DOHH2 (cell line): ENCODE measurements at regions not wholly inside any gene's neighbourhood (a gene's known extent, or its start where the extent isn't known, plus 50 kb on each side); places are given as distances from the start of the nearest gene placed in this dataset.

ENCODE experiments used
- H3F3A ChIP-seq: fragments of 200-600 bp; sonication (generic), shearing (Covaris generic); 2 replicates; pipeline ENCODE4 v1.6.0; 2016; ENCODE audit warnings: antibody characterized with exemption, mild to moderate bottlenecking; ENCODE audit not compliant: control insufficient read depth, insufficient read depth
- H3K27ac ChIP-seq: fragments of 200-600 bp; sonication (generic); 2 replicates; pipeline ENCODE4 v1.5.1; 2014; ENCODE audit warnings: low read depth, mild to moderate bottlenecking, low read length, moderate library complexity
- H3K27me3 ChIP-seq: fragments of 200-600 bp; sonication (generic); 2 replicates; pipeline ENCODE4 v1.6.1; 2014; ENCODE audit warnings: mild to moderate bottlenecking, low read length, mixed read lengths; ENCODE audit not compliant: control insufficient read depth
- H3K36me3 ChIP-seq: fragments of 200-600 bp; sonication (generic); 2 replicates; pipeline ENCODE4 v1.6.1; 2014; ENCODE audit warnings: mild to moderate bottlenecking, low read length, moderate library complexity, mixed read lengths; ENCODE audit not compliant: control insufficient read depth
- H3K4me1 ChIP-seq: fragments of 200-600 bp; sonication (generic); 2 replicates; pipeline ENCODE4 v1.6.1; 2014; ENCODE audit warnings: mild to moderate bottlenecking, low read length, mixed read lengths; ENCODE audit not compliant: control insufficient read depth
- H3K4me2 ChIP-seq: fragments of 200-600 bp; sonication (generic); 2 replicates; pipeline ENCODE4 v1.6.0; 2014; ENCODE audit warnings: mild to moderate bottlenecking, low read length, moderate library complexity
- H3K4me3 ChIP-seq: fragments of 200-600 bp; sonication (generic); 2 replicates; pipeline ENCODE4 v1.5.1; 2014; ENCODE audit warnings: mild to moderate bottlenecking, low read length, mixed read lengths
- H3K79me2 ChIP-seq: fragments of 200-600 bp; sonication (generic); 2 replicates; pipeline ENCODE4 v1.6.1; 2014; ENCODE audit warnings: mild to moderate bottlenecking, low read length, mixed read lengths; ENCODE audit not compliant: control insufficient read depth
- H3K9me2 ChIP-seq: fragments of 200-600 bp; sonication (generic); replicated peaks from 2 replicates; pipeline ENCODE4 v1.6.1; 2014; ENCODE audit warnings: mild to moderate bottlenecking, low read length, mixed read lengths; ENCODE audit not compliant: control insufficient read depth
- H3K9me3 ChIP-seq: fragments of 200-600 bp; sonication (generic); 2 replicates; pipeline ENCODE4 v1.6.1; 2014; ENCODE audit warnings: antibody characterized with exemption, low read length, mixed read lengths; ENCODE audit not compliant: control insufficient read depth, insufficient read depth
- H4K20me1 ChIP-seq: fragments of 200-600 bp; sonication (generic); 2 replicates; pipeline ENCODE4 v1.6.0; 2014; ENCODE audit warnings: low read depth, mild to moderate bottlenecking, antibody characterized with exemption, low read length, moderate library complexity; ENCODE audit not compliant: control insufficient read depth, insufficient read depth
- CTCF ChIP-seq: fragments of 200-600 bp; sonication (generic); IDR thresholded peaks from one replicate; pipeline ENCODE4 v1.5.1; 2014; ENCODE audit warnings: antibody characterized with exemption, mild to moderate bottlenecking, low read depth, low read length; ENCODE audit not compliant: poor library complexity, severe bottlenecking
- EZH2phosphoT487 ChIP-seq: fragments of 200-600 bp; sonication (generic); IDR thresholded peaks from 2 replicates; pipeline ENCODE4 v1.6.1; 2017; ENCODE audit warnings: borderline replicate concordance, mild to moderate bottlenecking, antibody characterized with exemption, low read length, moderate library complexity, mixed read lengths

- no peak overlapping the region for H3K4me2 ChIP-seq
- H3K4me3 ChIP-seq: no peak overlapping the region
Measured at GRCh38 chr7:47183862-47184590, 397.9 kb downstream of the TNS3 start.

GRCh38 chr7:47181746-47182361, 400.1 kb downstream of the TNS3 start:
- Histone ChIP-seq H3K27me3 (peaks cover 5% of the 10 kb centered on the region; the same call in 1 of the 2 replicates), H3K4me1 (peaks cover 28% of the 10 kb centered on the region), H3K79me2 (no peaks in the 10 kb centered on the region), H3K27ac (no peak overlapping the region), H3K4me3 (no peak overlapping the region), H3F3A (no peaks in the 10 kb centered on the region), H4K20me1 (no peaks in the 10 kb centered on the region), H3K9me2 (no peaks in the 10 kb centered on the region), H3K9me3 (peaks cover 5% of the 10 kb centered on the region; the same call in 1 of the 2 replicates), H3K4me2 (no peak overlapping the region), H3K36me3 (no peaks in the 10 kb centered on the region)
- TF ChIP-seq CTCF (no peak), EZH2phosphoT487 (no peak)

More at GRCh38 chr7:47183862-47184590, 397.9 kb downstream of the TNS3 start:
- Histone ChIP-seq H3K4me1 (peaks cover 28% of the 10 kb centered on the region), H3K79me2 (no peaks in the 10 kb centered on the region), H3F3A (no peaks in the 10 kb centered on the region), H3K27me3 (peaks cover 13% of the 10 kb centered on the region), H3K9me3 (no peaks in the 10 kb centered on the region), H3K36me3 (no peaks in the 10 kb centered on the region), H3K9me2 (no peaks in the 10 kb centered on the region), H3K27ac (no peak overlapping the region), H4K20me1 (no peaks in the 10 kb centered on the region)
- TF ChIP-seq CTCF: no peak
- TF ChIP-seq EZH2phosphoT487: no peak

- Histone ChIP-seq H3K9me2 (no peaks in the 10 kb centered on the region), H3K36me3 (no peaks in the 10 kb centered on the region), H3K27me3 (peaks cover 5% of the 10 kb centered on the region; the same call in 1 of the 2 replicates), H3K27ac (no peak overlapping the region), H3F3A (no peaks in the 10 kb centered on the region), H4K20me1 (no peaks in the 10 kb centered on the region), H3K4me1 (peaks cover 16% of the 10 kb centered on the region), H3K9me3 (peaks cover 16% of the 10 kb centered on the region; the same call in 1 of the 2 replicates), H3K4me3 (no peak overlapping the region), H3K4me2 (no peak overlapping the region), H3K79me2 (no peaks in the 10 kb centered on the region)
- no peak for TF ChIP-seq EZH2phosphoT487
- no peak for TF ChIP-seq CTCF
Measured at GRCh38 chr7:47180516-47180826, 401.4 kb downstream of the TNS3 start.
